ENCODE measurements at regions not wholly inside any gene's neighbourhood (a gene's known extent, or its start where the extent isn't known, plus 50 kb on each side); places are given as distances from the start of the nearest gene placed in this dataset.

- no peaks in the 10 kb centered on the region for H3K36me3 Mint-ChIP-seq (ENCODE audit: low read depth)
- DNase-seq (no peak), ATAC-seq (no peak)
- H3K9me3 Mint-ChIP-seq, result peaks cover 18% of the 10 kb centered on the region
- no peak overlapping the region for H3K27ac Mint-ChIP-seq
- H3K4me1 Mint-ChIP-seq (ENCODE audit: low read depth), result no peaks in the 10 kb centered on the region
- intact Hi-C loops (cut with micrococcal nuclease), result no loop called here
- no peak for TF ChIP-seq CTCF (IDR thresholded peaks at IDR 0.05)
- CTCF ChIA-PET, result no interaction called here
- H3K27me3 Mint-ChIP-seq, result no peaks in the 10 kb centered on the region
- POLR2A ChIA-PET, result no interaction called here
- no peak overlapping the region for H3K4me3 Mint-ChIP-seq
Measured at GRCh38 chr16:35173295-35173694, 1713.9 kb downstream of the TP53TG3F start.

- Mint-ChIP-seq H3K36me3 (ENCODE audit: low read depth) (no peaks in the 10 kb centered on the region), H3K9me3 (peaks cover 14% of the 10 kb centered on the region), H3K27me3 (no peaks in the 10 kb centered on the region), H3K4me1 (ENCODE audit: low read depth) (no peaks in the 10 kb centered on the region), H3K4me3 (no peak overlapping the region), H3K27ac (no peak overlapping the region)
- ATAC-seq (no peak), DNase-seq (no peak)
- intact Hi-C loops (cut with micrococcal nuclease), result no loop called here
- TF ChIP-seq CTCF (IDR thresholded peaks at IDR 0.05), result no peak
- ChIA-PET CTCF (no interaction called here), POLR2A (no interaction called here)
Measured at GRCh38 chr16:35174016-35174415, 1714.6 kb downstream of the TP53TG3F start.

- no peaks in the 10 kb centered on the region for H3K36me3 Mint-ChIP-seq (ENCODE audit: low read depth)
- H3K4me1 Mint-ChIP-seq (ENCODE audit: low read depth), result no peaks in the 10 kb centered on the region
- no peak for ATAC-seq
- no peaks in the 10 kb centered on the region for H3K27me3 Mint-ChIP-seq
- no peak overlapping the region for H3K27ac Mint-ChIP-seq
- no peak overlapping the region for H3K4me3 Mint-ChIP-seq
- CTCF ChIA-PET, result no interaction called here
- POLR2A ChIA-PET, result no interaction called here
- no peak for TF ChIP-seq CTCF (IDR thresholded peaks at IDR 0.05)
- no peak for DNase-seq
- intact Hi-C loops (cut with micrococcal nuclease), result no loop called here
- peaks cover 13% of the 10 kb centered on the region for H3K9me3 Mint-ChIP-seq
Measured at GRCh38 chr16:35176449-35176848, 1717.0 kb downstream of the TP53TG3F start.

GRCh38 chr16:35177851-35178250 lies 1718.4 kb downstream of the TP53TG3F start:
- no peak for TF ChIP-seq CTCF (IDR thresholded peaks at IDR 0.05)
- Mint-ChIP-seq H3K9me3 (peaks cover 15% of the 10 kb centered on the region), H3K4me1 (ENCODE audit: low read depth) (no peaks in the 10 kb centered on the region), H3K36me3 (ENCODE audit: low read depth) (no peaks in the 10 kb centered on the region), H3K4me3 (no peak overlapping the region), H3K27ac (no peak overlapping the region), H3K27me3 (no peaks in the 10 kb centered on the region)
- DNase-seq (no peak), ATAC-seq (no peak)
- ChIA-PET CTCF (no interaction called here), POLR2A (no interaction called here)
- intact Hi-C loops (cut with micrococcal nuclease), result no loop called here

- Mint-ChIP-seq H3K27me3 (no peaks in the 10 kb centered on the region), H3K4me3 (no peak overlapping the region)
- intact Hi-C loops (cut with micrococcal nuclease), result no loop called here
Measured at GRCh38 chr16:35180970-35181369, 1721.6 kb downstream of the TP53TG3F start.

More at GRCh38 chr16:35180970-35181369, 1721.6 kb downstream of the TP53TG3F start:
- H3K9me3 Mint-ChIP-seq, result peaks cover 18% of the 10 kb centered on the region
- ATAC-seq, result no peak
- TF ChIP-seq CTCF (IDR thresholded peaks at IDR 0.05), result no peak
- DNase-seq, result no peak
- ChIA-PET POLR2A (no interaction called here), CTCF (no interaction called here)
- H3K36me3 Mint-ChIP-seq (ENCODE audit: low read depth), result no peaks in the 10 kb centered on the region
- no peak overlapping the region for H3K27ac Mint-ChIP-seq
- no peaks in the 10 kb centered on the region for H3K4me1 Mint-ChIP-seq (ENCODE audit: low read depth)

Data from activated CD8-positive, alpha-beta T cell treated with anti-CD3 and anti-CD28 coated beads for 36 hours (primary cell).